BE2C (cell line): ENCODE measurements at regions not wholly inside any gene's neighbourhood (a gene's known extent, or its start where the extent isn't known, plus 50 kb on each side); places are given as distances from the start of the nearest gene placed in this dataset.

Experiments used
- DNase-seq: peaks from one replicate; pipeline ENCODE4 v3.0.0-alpha.2; 2020
- H3K27me3 ChIP-seq: fragments of 250-450 bp; sonication (Bioruptor Pico); 2 replicates; pipeline ENCODE4 v1.5.1; 2020; ENCODE audit warnings: mild to moderate bottlenecking
- H3K36me3 ChIP-seq: fragments of 250-450 bp; sonication (Bioruptor Pico); 2 replicates; pipeline ENCODE4 v1.5.1; 2020; ENCODE audit warnings: mild to moderate bottlenecking
- H3K4me1 ChIP-seq: fragments of 250-450 bp; sonication (Bioruptor Pico); 2 replicates; pipeline ENCODE4 v1.5.1; 2020
- H3K4me3 ChIP-seq: 2 replicates; pipeline ENCODE4 v1.5.1; 2011; ENCODE audit warnings: low read depth, low read length
- H3K9me3 ChIP-seq: fragments of 250-450 bp; sonication (Bioruptor Pico); 2 replicates; pipeline ENCODE4 v1.5.1; 2020
- CTCF ChIP-seq: IDR thresholded peaks from 2 replicates; pipeline ENCODE4 v1.5.1; 2012; ENCODE audit warnings: mild to moderate bottlenecking, low read depth, low read length

DNA sequence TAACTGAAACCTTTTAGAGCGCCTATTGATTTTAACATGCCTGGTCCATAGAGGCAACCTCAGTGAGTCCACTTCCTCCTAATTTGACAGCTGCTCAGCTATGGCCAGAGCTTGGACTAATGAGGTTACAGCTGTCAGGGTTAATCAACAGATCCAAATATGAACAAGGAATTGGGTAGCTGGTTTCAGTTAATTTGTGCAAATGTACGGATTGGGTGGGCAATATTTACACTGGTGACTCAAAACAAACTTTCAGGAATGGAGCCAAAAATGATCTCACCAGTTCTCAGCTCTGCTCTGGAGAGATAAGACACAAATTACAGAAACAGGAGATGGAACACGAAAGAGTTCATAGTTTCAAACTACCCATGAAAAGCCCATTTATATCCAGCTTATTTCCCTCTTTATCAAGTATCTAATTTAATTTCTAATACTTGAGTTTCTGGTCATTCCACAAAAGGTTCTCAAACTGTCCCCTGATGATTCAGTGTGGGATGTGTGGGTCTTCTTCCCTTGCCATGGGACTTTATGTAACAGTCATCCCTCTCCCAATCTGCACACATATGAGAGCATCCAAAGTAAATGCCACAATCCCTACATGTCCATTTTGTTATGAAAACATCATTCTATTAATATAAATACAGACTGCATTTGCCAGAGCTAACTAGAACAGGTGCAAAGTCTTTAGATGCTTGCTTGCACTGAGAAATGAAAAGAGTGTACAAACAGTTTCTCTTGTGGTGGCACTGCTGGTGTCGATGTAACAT, 149.9 kb downstream of the RPS12 start:
- peaks cover 37% of the 10 kb centered on the region for H3K4me1 ChIP-seq
- peak; percentile 73 for DNase-seq
- TF ChIP-seq CTCF, result no peak

DNA sequence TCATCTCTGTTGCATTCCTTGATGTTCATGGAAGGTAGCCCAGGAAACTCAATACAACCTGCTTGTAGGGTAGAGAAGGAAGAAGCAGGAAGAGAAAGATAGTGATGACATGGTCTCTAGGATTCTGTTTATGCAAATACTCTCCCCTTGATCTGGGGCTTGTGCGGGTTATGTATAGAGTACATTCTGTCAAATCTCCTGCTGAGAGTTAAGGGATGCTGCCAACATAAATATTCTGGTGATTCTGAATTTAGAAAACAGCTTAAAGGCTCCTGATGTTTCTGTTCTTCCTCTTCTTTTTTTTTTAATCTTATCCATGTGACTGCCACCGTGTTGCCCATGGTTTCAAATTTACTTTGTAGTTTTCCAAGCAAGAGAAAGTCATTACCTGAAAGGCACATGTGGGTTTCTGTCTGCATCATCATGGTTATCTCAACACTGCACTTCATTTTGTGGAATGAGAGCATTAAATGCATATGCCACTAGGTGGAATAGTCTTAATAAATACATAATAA, 150.6 kb downstream of the RPS12 start:
- no peak for DNase-seq
- peak; percentile 25 for TF ChIP-seq CTCF

More for the DNA sequence above, 149.9 kb downstream of the RPS12 start:
- Histone ChIP-seq H3K9me3 (no peaks in the 10 kb centered on the region), H3K36me3 (no peaks in the 10 kb centered on the region), H3K27me3 (no peaks in the 10 kb centered on the region), H3K4me3 (peak overlapping the region; percentile 5)

GRCh38 chr6:132967871-132968270, 153.5 kb downstream of the RPS12 start:
- H3K36me3 ChIP-seq, result no peaks in the 10 kb centered on the region
- no peaks in the 10 kb centered on the region for H3K27me3 ChIP-seq
- TF ChIP-seq CTCF, result no peak
- H3K4me3 ChIP-seq, result no peak overlapping the region
- H3K9me3 ChIP-seq, result no peaks in the 10 kb centered on the region
- DNase-seq, result no peak
- peaks cover 42% of the 10 kb centered on the region for H3K4me1 ChIP-seq

More for the DNA sequence above, 150.6 kb downstream of the RPS12 start:
- Histone ChIP-seq H3K27me3 (no peaks in the 10 kb centered on the region), H3K9me3 (no peaks in the 10 kb centered on the region), H3K4me3 (peak overlapping the region; percentile 5; the same call in 1 of the 2 replicates), H3K4me1 (peaks cover 43% of the 10 kb centered on the region), H3K36me3 (no peaks in the 10 kb centered on the region)

DNA sequence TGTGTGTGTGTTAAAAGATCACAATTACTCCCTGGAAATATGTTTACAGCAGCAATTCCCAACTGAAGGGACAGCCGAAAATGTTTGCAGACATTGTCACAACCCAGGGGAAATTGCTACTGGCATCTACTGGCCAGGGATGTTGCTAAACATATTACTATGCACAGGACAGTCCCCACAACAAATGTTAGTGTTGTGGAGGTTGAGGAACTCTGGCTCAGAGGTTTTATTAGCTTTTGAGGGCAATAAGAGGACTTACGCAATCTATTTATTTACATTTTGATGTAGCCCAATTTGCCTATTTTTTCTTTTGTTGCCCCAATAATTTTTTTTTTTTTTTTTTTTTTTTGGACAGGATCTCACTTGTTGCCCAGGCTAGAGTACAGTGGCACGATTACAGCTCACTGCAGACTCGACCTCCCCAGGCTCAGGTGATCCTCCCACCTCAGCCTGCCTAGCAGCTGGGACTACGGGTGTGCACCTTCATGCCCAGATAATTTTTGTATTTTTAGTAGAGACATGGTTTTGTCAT, 154.1 kb downstream of the RPS12 start:
- no peaks in the 10 kb centered on the region for H3K27me3 ChIP-seq
- H3K4me1 ChIP-seq, result peaks cover 39% of the 10 kb centered on the region
- H3K4me3 ChIP-seq, result no peak overlapping the region
- no peaks in the 10 kb centered on the region for H3K9me3 ChIP-seq
- no peak for TF ChIP-seq CTCF
- no peak for DNase-seq
- H3K36me3 ChIP-seq, result no peaks in the 10 kb centered on the region

DNA sequence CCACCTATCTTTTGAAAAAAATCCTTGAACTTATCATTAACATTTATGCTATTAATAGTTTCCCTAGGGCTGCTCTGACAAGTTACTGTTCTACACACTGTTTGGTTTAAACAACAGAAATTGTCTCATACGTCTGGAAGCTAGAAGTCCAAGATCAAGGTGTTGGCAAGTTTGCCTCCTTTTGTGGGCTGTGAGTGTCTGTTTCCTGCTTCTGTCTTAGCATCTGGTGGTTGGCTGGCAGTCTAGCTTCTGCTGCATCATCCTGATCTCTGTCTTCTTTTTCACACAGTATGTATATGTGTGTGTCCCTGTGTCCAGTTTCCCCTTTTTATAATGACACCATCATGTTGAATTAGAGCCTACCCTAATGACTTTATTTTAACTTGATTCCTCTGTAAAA, 154.8 kb downstream of the RPS12 start:
- TF ChIP-seq CTCF, result no peak
- Histone ChIP-seq H3K4me1 (peaks cover 41% of the 10 kb centered on the region), H3K27me3 (no peaks in the 10 kb centered on the region), H3K36me3 (no peaks in the 10 kb centered on the region), H3K4me3 (no peak overlapping the region), H3K9me3 (no peaks in the 10 kb centered on the region)
- no peak for DNase-seq

GRCh38 chr6:132971676-132972075, 157.3 kb downstream of the RPS12 start:
- DNase-seq, result no peak
- no peaks in the 10 kb centered on the region for H3K27me3 ChIP-seq
- no peak for TF ChIP-seq CTCF
- H3K4me3 ChIP-seq, result no peak overlapping the region
- no peaks in the 10 kb centered on the region for H3K36me3 ChIP-seq
- H3K4me1 ChIP-seq, result peaks cover 33% of the 10 kb centered on the region
- no peaks in the 10 kb centered on the region for H3K9me3 ChIP-seq
